Muscle of back (tissue), 3 donors: ENCODE measurements at regions not wholly inside any gene's neighbourhood (a gene's known extent, or its start where the extent isn't known, plus 50 kb on each side); places are given as distances from the start of the nearest gene placed in this dataset.
A peak's percentile ranks its signal among the peaks of the same experiment; 100 is the strongest.

Experiments used
- DNase-seq, 3 donors: peaks; one replicate each; pipeline versions ENCODE4 v3.0.0 to v3.0.0-alpha.2; 2013

DNA sequence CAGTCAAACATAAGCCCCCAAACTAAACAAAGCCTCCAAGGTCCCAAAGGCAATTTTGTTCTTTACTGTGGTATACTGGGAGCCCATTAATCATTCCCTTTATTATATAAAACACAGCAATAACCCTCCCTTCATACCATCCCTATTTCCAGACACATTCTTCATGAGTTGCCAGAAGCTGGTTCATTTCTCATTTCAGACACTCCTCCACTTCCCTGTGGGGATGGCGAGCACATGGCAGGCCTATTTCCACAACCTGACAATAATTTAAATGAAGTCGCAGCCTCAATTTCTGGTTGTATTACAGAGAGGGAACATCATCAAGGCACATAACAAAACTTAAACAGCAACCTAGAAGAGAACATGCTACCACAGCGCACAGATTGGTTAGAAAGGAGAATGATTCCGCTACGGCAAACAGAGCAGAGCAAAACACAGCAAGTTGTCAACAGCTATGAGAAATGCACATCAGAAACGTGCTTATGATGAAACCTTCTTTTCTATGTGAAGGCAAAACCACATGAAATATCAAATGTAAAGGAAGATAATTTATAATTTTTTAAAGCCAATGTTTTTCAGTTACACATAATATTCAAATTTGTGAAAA lies 63.3 kb upstream of the ARHGEF3 start:
- DNase-seq, result no peak

- no peak for DNase-seq
Measured at GRCh38 chr3:56864090-56864489, 62.3 kb upstream of the ARHGEF3 start.

DNA sequence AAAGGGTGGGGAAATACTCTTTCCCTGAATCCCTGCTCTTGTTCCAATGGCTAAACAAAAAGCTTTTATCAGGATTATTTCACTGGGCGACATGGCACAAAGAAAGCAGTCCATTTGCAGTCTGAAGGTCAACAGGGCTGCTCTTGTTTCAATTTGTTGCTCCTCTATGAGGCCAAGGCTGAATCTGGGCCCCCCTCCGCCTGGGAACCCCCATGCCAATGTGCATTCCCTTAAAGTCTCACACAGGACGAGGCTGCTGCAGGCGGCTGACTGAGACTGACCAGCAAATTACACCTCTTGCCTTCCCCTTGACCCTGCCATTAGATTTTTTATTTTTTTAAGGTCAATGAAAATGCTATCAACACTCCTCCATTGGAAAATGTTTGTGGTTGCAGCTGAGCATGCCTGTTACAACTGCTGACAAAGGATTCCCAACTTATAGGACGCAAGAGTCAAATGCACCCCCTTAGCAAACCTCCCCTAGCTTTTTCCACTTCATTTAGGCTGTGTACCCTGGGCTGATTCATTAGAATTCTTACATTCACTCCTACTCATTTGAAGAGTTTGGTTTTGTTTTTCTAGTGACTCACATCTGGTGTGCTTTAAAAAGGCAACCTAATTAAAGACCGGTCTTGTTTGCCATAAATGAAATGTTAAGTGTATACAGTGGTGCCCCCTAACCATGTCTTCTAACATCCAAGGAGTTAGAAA lies 60.8 kb upstream of the ARHGEF3 start:
- DNase-seq, result no peak

GRCh38 chr3:56861511-56861910 lies 59.8 kb upstream of the ARHGEF3 start:
- no peak for DNase-seq

DNA sequence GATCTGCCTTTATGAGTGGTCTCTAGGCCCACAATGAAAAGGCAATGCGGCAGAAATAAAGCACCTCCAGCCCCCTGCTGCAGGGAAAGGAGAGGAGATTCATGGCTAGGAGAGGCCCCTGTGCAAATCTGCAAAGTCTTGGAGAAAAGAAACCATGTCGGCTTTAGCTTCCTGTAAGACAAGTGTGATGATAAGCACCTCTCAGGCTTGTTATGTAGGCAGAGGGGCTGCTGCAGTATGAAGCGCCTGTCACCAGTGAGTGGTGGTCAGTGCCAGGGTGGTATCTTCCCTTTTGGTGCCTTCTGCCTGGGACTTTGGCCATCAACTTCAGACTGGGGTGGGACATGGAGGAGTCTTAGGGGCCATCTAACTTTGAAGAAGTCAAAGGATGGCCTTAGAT lies 59.2 kb upstream of the ARHGEF3 start:
- DNase-seq, result no peak

- no peak for DNase-seq
Measured at GRCh38 chr3:56860351-56860750, 58.6 kb upstream of the ARHGEF3 start.

- DNase-seq, result no peak
Measured at GRCh38 chr3:56858331-56858730, 56.6 kb upstream of the ARHGEF3 start.

DNA sequence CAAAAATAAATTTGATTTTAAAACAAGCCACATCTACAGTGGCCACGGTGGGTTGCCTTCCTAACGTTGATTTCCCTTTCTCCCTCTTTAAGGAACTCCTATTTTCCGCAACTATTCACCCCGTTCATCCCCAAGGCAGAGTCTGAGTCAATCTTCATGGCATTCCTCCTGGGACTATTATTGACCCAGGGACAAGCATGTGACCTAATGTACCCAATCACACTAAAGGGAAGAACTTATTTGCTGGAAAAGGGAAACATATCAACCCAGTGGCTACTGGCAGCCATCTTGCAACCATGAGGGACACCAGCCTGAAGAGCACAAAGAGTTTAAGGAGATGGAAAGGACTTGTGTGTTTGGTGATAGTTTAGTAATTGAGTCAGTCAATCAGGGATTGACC lies 55.4 kb upstream of the ARHGEF3 start:
- no peak for DNase-seq

GRCh38 chr3:56856752-56857151 lies 55.0 kb upstream of the ARHGEF3 start:
- DNase-seq, result peak in 1 of 3 donors; percentile 29

GRCh38 chr3:56855856-56856512 lies 54.2 kb upstream of the ARHGEF3 start:
- DNase-seq, result peak in 1 of 3 donors; percentile 46

DNA sequence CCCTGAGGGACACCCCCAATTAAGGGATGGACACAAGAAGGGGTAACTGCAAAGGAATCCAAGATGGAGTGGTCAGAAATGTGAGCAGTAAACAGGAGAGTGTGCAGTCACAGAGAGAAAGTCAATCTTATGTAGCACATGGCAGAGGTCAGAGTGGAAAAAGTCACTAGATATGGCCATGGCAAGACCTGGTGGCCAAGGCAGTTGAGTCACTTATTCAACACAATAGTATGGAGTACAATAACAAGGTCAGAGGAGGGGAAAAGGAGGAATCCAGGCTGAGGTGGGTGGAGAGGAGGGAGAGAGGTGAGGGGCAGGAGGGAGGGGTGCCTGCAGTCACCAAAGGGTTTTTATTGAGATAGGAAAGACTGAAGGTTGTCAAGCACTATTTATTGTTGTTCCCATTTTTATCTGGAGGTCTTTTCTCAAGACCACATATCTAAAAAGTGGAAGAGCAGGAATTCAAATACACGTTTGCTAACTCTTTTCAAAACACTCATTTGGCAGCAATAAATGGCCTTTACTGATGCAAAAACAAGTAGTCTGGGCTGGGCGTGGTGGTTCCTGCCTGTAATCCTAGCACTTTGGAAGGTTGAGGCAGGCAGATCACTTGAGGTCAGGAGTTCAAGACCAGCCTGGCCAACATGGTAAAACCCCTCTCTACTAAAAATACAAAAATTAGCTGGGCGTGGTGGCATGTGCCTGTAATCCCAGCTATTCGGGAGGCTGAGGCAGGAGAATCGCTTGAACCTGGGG lies 53.3 kb upstream of the ARHGEF3 start:
- DNase-seq, result no peak

DNA sequence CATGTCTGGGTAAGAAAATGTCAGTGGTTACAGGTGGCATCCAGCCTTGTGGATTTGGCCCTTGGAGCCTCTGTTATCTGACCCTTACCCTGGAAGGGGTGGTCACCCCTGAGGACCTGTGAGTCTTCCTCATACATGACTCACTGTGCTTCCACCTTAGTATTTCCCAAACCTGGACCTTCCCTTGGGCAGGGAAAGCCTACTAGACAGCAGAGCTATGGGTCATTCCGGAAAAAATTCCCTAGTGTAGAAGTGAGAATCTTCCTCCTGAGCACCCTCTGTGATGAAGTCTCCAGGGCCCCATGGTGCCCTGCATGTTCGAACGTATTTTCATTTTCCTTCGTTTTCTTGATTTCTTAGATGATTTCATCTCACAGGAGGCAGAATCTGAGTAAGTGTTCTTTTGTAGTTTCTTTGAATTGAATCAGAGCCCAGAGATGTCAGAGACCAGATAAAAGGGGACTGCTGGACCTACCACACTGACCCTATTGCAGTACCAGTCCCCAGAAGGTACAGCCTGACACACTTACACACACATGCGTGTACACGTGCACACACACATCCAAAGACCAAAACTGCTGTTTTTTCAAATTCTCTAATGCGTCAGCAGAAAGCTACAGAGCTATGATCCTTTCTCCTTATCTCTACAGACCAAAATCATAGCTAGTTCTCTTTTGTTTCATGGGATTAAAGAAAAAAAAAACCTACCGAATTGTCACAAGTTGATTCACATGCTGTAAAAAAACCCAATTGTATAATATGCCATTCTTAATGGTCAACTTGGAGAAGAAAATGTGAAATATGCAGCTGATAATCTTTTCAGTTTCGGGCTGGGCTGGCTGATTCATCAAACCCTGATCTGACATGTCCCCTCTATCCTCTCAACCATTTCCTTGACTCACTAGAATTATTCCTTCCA lies 50.5 kb upstream of the ARHGEF3 start:
- no peak for DNase-seq
